GM19324 (cell line): ENCODE measurements at regions not wholly inside any gene's neighbourhood (a gene's known extent, or its start where the extent isn't known, plus 50 kb on each side); places are given as distances from the start of the nearest gene placed in this dataset.
"Not testable (repeated sequence)": the region's sequence is repeated elsewhere in the genome, so short reads cannot be mapped to it uniquely, and the experiment has no call there.

Experiments
- ATAC-seq: cut with Tn5 transposase; IDR thresholded peaks from one replicate; pipeline ENCODE4 v1.9.1; 2021; ENCODE audit warnings: mild to moderate bottlenecking, moderate library complexity; ENCODE audit not compliant: unreplicated experiment, low FRiP score

DNA sequence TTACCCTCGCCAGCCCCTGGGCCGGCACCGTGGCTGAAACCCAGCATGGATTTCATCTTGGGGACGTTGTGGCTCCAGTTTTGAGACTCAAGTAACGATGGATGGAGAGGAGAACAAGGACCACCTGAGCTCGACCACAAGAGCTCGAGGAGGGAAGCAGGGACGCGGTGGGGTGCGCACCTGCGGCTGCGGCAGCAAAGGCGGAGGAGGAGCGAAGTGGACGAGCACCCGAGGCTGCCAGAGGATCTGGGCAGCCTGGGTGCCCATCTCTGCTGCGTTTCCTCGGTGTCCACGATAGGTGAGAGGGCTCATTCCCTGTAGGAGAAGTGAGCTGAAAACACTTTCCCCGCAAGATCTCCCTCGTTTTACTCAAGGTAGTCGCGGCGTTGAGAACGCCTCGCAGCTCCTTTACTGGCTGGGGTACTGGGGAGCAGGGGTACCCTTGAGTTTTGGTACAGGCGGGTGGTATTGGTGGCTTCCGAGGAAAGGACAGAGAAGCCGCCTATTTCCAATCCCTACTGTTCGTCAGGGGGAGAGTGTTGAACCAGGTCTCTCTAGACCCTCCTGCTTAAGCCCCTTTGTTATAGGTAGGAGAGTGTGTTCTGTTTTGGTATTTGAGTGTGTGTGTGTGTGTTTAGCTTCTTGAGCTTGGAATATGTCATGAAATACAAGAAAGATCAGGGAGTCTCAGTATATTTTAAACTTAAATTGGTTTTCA, 137.7 kb downstream of the TRIM27 start:
- ATAC-seq, result no peak

DNA sequence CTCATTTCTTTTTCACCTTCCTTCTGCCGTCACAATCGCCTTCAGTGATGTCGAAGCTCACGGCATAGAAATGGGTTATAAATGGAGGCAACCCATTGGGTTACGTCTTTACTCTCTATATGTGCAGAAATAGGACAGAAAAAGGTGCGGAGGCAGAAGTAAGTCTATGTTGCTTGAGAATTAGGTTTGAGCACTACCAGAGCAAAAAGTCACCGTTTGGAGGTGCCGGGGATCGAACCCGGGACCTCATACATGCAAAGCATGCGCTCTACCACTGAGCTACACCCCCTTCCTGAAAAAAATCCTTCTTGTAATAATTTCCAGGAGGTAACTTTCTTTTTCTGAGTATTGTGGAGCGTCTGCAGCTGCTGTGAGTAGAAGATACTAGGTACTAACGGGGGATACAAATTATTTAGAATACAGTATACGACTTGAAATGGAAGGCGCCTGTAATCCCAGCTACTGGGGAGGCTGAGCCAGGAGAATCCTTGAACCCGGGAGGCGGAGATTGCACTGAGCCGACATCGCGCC, 134.2 kb downstream of the TRIM27 start:
- no peak for ATAC-seq

DNA sequence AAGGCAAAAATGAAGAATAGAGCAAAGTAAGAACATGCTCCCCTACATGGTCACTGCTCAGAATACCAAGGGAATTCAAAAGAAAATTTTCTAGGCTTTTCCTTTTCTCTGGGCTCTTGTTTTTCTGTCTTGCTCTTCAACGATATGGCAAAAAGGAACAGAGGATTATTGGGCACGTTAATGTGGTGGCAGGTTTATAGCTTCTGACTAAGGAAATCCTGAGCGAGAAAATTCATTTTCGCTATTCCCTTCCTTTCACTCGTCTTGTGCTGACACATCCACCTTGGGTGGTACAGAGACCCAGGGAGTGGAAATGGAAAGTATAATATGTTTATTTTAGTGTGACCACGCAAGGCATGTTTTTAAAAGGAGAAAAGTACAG, 132.8 kb downstream of the TRIM27 start:
- ATAC-seq, result no peak

DNA sequence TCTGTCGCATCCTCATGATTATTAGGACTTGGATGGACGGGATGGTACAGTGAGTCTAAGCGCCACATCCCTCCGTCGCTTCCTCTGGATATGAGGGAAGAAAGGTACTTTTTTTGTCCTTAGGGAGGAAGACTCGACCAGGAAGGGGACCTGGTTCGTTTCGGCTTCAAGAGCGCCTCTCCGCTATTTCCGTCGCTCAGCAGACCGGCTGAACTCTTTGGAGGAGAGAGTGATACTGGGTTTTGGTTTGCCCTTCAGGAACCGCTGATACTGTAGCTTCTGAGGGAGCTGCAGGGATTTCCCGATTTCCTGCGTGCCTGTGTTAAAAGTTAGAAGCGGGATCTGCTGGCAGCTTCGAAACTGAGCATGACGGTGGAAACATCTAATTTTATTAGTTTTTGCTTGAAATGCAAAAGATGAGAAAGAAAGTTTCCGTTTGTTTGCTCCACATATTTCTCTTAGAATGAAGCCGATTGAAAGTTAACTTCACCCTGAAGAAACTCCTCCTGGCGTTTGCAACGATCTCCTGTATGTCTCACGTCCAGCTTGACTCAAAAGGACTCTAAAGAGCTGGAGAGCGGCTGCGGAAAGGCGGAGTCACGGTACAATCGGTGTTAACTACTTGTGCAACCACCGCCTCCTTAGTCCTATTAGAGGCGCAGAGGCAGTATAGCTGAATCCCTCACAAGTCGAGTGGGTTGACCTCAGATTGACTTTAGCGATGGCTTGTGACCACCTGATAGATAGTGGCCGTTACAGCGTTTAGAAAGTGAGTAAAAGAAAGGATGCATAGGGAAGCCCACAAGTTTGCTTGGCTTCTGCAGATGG, 129.4 kb downstream of the TRIM27 start:
- no peak for ATAC-seq

DNA sequence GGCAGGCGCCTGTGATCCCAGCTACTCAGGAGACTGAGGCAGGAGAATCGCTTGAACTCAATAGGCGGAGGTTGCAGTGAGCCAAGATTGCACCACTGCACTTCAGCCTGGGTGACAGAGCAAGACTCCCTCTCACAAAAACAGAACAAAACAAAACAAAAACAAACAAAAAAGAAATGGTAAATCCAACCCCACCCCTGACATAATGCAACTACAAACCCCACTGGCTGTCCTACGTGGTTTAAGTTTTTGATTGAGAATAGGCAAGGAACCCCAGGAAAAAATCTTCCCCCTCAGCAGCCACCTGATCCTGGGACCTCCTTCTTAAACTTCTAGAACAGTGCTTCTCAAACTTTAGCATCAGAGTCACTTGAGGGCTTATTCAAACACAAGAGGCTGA, 123.1 kb downstream of the TRIM27 start:
- ATAC-seq, result not testable (repeated sequence)

DNA sequence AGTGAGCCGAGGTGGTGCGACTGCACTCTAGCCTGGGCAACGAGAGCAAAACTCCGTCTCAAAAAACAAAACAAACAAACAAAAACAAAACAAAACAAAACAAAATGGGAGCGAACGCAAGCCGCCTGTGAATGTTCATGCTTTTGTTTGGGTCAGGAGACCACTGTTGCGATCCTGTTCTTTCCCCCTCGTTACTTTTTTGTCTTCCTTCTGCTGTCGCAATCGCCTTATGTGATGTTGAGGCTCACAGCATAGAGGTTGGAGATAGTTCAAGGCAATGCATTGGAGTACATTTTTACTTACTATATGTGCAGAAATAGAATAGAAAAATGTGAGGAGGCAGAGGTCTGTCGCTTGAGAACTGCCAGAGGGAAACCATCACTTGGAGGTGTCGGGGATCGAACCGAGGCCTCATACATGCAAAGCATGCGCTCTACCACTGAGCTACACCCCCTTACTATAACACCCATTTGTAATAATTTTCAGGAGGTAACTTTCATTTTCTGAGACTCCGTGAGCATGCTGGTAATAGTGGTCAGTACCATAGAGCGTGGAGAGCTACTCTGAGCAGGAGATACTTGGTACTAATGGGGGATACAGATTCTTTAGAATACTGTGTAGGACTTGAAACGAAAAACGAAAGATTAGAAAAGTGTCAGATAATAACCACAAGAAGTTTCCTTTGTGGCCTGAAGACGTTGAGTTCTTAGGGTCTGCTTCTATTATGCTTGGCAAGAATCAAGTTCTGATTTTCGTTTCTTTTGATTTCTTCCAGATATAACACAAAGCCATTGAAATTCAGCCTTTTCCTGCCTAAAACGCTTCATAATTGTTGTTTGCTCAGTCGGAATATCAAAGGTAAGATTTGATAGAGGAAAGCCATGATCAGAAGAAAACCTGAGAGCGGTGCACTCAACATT, 121.1 kb downstream of the TRIM27 start:
- no peak for ATAC-seq

DNA sequence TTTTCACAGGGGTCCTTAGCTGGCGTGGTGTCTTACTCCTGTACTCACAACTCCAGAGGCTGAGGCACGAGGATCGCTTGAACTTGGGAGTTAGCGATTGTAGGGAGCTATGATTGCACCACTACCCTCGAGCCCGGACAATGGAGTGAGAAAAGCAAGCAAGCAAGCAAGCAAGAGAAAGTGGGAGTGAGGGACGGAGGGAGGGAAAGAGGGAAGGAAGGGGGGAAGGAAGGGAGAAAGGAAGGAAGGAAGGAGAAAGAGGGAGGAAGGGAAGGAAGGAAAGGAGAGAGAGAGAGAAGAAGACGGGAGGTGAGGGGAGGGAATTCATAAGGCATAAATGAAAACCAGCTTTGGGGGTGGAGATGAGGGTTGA, 120.5 kb downstream of the TRIM27 start:
- no peak for ATAC-seq

DNA sequence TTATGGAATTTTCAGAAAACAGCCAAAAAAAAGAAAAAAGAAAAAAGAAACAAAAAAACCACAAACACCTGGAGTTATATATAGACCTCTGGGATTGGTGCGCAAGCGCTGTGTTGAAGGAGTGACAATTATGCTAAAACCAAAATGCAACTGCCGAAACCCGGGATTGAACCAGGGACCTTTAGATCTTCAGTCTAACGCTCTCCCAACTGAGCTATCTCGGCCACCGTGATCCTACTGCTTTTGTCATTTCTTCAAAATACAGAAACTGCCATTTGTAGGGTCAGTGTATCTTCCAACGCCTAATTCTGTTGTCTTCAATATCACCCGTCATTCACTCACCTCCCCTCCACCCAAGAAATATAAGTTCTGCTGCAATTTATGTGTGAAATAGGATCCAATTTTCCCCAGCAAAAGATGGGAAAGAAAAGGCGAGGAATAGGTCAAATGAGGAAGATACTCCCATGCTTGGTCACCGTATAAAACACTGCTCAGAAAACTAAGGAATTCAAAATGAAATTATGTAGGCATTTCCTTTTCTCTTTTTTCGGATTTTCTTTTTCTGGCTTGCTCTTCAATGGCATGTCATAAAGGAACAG, 116.0 kb downstream of the TRIM27 start:
- no peak for ATAC-seq

DNA sequence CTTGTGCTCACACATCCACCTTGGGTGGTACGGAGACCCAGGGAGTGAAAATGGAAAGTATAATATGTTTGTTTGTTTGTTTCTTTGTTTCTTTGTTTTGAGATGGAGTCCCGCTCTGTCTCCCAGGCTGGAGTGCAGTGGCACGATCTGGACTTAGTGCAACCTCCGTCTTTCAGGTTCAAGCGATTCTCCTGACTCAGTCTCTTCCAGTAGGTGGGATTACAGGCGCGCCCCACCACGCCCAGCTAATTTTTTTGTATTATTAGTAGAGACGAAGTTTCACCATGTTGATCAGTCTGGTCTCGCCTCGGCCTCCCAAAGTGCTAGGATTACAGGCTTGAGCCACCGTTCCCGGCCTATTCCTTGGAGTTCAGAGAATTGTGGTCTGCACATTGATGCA, 115.4 kb downstream of the TRIM27 start:
- ATAC-seq, result no peak

DNA sequence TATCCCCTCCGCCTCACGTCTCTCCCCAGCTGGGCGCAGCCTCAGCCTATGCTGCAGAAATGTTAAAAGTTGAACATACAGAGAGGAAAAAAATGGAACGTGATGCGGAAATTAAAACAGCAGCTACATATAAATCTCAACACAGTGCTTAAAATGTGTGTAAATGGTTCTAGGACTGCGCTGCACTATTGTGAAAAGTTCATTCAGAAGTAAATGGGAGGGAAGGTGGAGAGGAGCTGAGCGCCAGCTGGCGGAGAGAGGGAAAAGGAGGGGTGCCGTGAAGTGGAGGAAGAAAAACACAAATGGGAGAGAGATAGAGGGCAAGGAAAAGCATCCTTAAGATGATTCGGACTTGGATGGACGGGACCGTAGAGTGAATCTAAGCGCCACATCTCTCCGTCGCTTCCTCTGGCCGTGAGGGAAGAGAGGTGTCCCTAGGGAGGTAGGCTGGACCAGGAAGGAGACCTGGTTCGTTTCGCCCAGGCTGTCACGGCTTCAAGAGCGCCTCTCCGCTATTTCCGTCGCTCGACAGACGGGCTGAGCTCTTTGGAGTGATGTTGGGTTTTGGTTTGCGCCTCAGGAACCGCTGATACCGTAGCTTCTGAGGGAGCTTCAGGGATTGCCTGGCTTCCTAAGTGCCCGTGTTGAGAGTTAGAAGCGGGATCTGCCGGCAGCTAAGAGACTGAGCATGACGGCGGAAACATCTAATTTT, 113.7 kb downstream of the TRIM27 start:
- no peak for ATAC-seq

DNA sequence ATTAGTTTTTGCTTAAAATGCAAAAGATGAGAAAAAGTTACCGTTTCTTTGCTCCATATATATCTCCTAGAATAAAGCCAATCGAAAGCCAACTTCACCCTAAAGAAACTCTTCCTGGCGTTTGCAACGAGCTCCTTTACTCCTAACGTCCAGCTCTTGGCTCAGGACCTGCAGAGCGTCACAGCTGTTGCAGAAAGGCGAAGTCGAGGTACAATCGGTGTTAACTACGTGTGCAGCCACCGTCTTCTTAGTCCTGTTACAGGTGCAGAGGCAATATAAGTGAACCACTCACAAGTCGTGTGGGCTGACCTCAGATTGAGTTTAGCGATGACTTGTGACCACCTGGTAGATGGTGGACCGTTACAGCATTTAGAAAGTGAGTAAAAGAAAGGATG, 113.1 kb downstream of the TRIM27 start:
- no peak for ATAC-seq

DNA sequence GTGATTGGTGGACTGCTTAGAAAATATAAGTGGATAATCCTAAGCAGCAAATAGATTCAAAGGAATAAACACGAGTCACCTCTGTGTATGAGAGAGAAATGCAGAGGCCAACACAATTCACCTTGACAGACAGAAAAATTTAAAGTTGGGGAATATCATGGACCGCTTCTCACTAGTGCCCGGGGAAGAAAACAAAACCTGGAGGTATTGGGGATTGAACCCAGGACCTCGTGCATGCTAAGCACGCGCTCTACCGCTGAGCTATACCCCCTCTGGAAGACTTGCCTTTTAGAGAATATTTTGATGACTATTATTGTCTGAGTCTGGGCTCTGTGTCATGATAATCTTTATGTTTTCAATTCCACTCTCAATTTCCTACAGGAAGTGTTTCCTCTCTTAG, 111.9 kb downstream of the TRIM27 start:
- ATAC-seq, result no peak

DNA sequence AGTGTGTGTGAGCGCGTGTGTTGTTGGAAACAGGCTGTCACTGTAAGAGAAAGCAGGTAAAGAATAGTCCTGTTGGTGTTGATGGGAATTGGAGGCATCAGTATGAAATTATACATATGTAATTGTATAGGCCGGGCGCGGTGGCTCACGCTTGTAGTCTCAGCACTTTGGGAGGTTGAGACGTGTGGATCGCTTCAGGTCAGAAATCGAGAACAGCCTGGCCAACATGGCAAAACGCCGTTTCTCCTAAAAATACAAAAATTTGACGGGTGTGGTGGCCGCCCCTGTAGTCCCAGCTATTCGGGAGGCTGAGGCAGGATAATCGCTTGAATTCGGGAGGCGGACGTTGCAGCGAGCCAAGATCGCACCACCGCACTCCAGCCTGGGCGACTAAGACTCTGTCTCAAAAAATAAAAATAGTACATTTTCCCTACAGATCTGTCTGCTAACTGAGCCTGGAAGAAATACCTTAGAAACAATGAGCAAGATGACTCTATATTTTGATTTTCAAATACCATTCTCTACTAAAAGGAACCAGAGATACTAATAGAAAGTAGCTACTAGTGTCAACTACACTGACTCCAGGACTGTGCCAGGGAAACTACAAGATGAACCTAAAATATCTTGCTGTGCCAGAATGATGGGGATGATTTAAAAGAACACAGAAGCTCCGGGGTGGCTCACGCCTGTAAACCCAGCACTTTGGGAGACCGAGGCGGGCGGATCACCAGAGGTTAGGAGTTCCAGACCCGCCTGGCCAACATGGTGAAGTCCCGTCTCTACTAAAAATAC, 110.8 kb downstream of the TRIM27 start:
- ATAC-seq, result no peak

DNA sequence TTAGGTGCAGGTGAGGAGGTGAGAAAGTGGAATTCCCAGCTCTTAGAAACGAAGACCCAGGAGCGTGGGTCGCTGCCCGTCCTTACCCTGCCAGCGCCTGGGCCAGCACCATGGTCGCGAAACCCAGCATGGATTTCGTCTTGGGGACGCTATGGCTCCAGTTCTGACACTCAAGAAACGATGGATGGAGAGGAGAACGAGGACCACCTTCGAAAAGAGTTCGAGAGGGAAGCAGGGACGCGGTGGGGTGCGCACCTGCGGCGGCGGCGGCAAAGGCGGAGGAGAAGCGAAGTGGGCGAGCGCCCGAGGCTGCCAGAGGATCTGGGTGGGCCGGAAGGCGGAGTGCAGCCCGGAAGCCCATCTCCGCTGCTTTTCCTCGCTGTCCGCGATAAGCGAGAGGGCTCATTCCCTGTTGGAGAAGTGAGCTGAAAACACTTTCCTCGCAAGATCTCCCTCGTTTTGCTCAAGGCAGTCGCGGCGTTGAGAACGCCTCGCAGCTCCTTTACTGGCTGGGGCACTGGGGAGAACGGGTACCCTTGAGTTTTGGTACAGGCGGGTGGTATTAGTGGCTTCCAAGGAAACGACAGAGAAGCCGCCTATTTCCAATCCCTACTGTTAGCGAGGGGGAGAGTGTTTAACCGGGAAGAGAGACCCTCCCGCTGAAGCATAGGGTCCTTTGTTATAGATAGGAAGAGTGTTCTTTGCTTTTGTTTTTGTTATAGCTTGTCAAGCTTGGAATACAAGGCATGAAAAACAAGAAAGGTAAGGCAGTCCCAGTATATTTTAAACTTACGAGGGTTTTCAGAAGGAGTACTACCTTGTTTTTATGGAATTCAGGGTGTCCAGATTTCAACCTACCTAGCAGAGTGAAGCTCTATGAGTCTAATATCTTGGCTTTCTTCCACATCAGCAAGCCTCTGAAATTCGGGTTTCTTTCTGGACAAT, 109.5 kb downstream of the TRIM27 start:
- ATAC-seq, result no peak

DNA sequence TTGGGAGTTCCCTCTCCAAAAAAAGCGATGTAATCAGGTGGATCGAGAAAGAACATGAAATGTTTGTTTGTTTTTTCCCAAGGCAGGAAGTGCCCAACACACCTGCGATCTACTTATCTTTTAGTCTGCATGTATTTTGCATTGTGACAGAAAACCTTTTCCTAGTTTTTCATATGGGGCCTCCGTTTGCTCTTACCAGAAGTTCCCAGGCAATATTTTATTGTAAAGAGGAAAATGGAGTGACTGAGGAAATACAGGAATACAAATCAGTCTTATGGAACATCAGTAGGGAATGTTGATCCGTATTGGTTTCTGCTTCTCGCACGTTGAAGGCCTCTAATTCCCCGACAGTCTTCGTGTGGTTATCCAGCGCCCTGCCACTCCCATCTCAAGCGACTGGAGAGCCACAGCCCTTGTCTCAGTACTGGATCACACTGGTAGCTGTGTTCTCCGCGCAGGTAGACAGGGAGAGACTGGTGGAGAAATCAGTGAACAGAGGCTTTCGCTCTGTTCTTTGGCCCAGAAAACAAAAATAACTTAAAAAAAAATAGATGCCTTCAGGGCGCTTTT, 107.4 kb downstream of the TRIM27 start:
- ATAC-seq, result no peak

DNA sequence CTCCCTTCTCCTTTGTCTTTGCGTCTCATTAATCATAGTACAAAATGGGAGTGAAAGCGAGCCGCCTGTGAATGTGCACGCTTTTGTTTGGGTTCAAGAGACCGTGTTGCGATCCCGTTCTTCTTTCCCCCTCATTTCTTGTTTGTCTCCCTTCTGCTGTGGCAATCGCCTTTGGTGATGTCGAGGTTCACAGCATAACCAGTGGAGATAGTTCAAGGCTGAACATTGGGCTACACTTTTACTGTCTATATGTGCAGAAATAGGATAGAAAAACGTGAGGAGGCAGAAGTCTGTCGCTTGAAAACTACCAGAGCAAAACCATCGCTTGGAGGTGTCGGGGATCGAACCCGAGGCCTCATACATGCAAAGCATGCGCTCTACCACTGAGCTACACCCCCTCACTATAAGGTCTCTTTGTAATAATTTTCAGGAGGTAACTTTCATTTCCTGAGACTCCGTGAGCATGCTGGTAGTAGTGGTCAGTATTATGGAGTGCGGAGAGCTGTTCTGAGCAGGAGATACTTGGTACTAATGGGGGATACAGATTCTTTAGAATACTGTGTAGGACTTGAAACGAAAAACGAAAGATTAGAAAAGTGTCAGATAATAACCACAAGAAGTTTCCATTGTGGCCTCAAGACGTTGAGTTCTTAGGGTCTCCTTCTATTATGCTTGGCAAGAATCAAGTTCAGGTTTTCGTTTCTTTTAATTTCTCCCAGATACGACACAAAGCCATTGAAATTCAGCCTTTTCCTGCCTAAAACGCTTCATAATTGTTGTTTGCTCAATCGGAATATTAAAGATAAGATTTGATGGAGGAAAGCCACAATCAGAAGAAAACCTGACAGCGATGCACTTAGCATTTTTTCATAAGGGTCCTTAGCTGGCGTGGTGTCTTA, 106.6 kb downstream of the TRIM27 start:
- ATAC-seq, result no peak

DNA sequence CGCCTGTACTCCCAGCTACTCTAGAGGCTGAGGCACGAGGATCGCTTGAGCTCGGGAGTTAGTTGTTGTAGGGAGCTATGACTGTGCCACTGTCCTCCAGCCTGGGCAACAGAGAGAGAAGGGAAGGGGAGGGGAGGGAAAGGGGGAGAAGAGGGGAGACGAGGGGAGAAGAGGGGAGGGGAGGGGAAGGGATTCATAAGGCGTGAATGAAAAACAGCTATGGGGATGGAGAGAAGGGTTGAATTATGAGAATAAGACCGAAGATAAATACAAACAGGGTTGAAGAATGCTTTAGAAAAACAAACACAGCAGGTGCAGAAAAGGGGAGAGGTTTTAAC, 106.0 kb downstream of the TRIM27 start:
- ATAC-seq, result no peak
